ENCODE measurements at regions not wholly inside any gene's neighbourhood (a gene's known extent, or its start where the extent isn't known, plus 50 kb on each side); places are given as distances from the start of the nearest gene placed in this dataset.

- intact Hi-C loops (cut with DNase I, micrococcal nuclease) = no loop called here
- no peaks in the 10 kb centered on the region for H3K4me1 ChIP-seq (ENCODE audit: low read depth)
- ATAC-seq (no peak), DNase-seq (no peak)
- H3K9me3 ChIP-seq = peaks cover 2% of the 10 kb centered on the region
- TF ChIP-seq CTCF (IDR thresholded peaks at IDR 0.05) = no peak
- H3K4me3 ChIP-seq = no peak overlapping the region
- no peaks in the 10 kb centered on the region for H3K36me3 ChIP-seq (ENCODE audit: low read depth)
Observed at GRCh38 chr18:77935342-77935741, 685.7 kb downstream of the GALR1 start.

GRCh38 chr18:77940566-77940965, 690.9 kb downstream of the GALR1 start:
- H3K36me3 ChIP-seq (ENCODE audit: low read depth) = no peaks in the 10 kb centered on the region
- ATAC-seq (no peak), DNase-seq (no peak)
- H3K4me1 ChIP-seq (ENCODE audit: low read depth) = no peaks in the 10 kb centered on the region
- peaks cover 2% of the 10 kb centered on the region for H3K9me3 ChIP-seq
- intact Hi-C loops (cut with DNase I, micrococcal nuclease) = no loop called here
- no peak for TF ChIP-seq CTCF (IDR thresholded peaks at IDR 0.05)
- H3K4me3 ChIP-seq = no peak overlapping the region

GRCh38 chr18:77944533-77944932, 694.9 kb downstream of the GALR1 start:
- Histone ChIP-seq H3K36me3 (ENCODE audit: low read depth) (no peaks in the 10 kb centered on the region), H3K9me3 (no peaks in the 10 kb centered on the region), H3K4me3 (no peak overlapping the region), H3K4me1 (ENCODE audit: low read depth) (no peaks in the 10 kb centered on the region)
- ATAC-seq = no peak
- no peak for DNase-seq
- no peak for TF ChIP-seq CTCF (IDR thresholded peaks at IDR 0.05)
- intact Hi-C loops (cut with DNase I, micrococcal nuclease) = no loop called here

GRCh38 chr18:77948567-77948966, 698.9 kb downstream of the GALR1 start:
- Histone ChIP-seq H3K9me3 (peaks cover 8% of the 10 kb centered on the region), H3K36me3 (ENCODE audit: low read depth) (no peaks in the 10 kb centered on the region), H3K4me3 (no peak overlapping the region), H3K4me1 (ENCODE audit: low read depth) (no peaks in the 10 kb centered on the region)
- no peak for DNase-seq
- ATAC-seq = no peak
- TF ChIP-seq CTCF (IDR thresholded peaks at IDR 0.05) = no peak
- intact Hi-C loops (cut with DNase I, micrococcal nuclease) = no loop called here

GRCh38 chr18:77949355-77949973, 699.8 kb downstream of the GALR1 start:
- no peak for ATAC-seq
- intact Hi-C loops (cut with DNase I, micrococcal nuclease) = no loop called here
- no peak for TF ChIP-seq CTCF (IDR thresholded peaks at IDR 0.05)
- H3K9me3 ChIP-seq = peaks cover 8% of the 10 kb centered on the region
- no peak for DNase-seq
- no peaks in the 10 kb centered on the region for H3K4me1 ChIP-seq (ENCODE audit: low read depth)
- no peaks in the 10 kb centered on the region for H3K36me3 ChIP-seq (ENCODE audit: low read depth)
- no peak overlapping the region for H3K4me3 ChIP-seq

GRCh38 chr18:77959248-77959647, 709.6 kb downstream of the GALR1 start:
- intact Hi-C loops (cut with DNase I, micrococcal nuclease) = no loop called here
- DNase-seq (no peak), ATAC-seq (no peak)
- Histone ChIP-seq H3K36me3 (ENCODE audit: low read depth) (no peaks in the 10 kb centered on the region), H3K9me3 (peaks cover 6% of the 10 kb centered on the region), H3K4me3 (no peak overlapping the region), H3K4me1 (ENCODE audit: low read depth) (no peaks in the 10 kb centered on the region)
- TF ChIP-seq CTCF (IDR thresholded peaks at IDR 0.05) = no peak
